ENCODE measurements at regions not wholly inside any gene's neighbourhood (a gene's known extent, or its start where the extent isn't known, plus 50 kb on each side); places are given as distances from the start of the nearest gene placed in this dataset.

DNA sequence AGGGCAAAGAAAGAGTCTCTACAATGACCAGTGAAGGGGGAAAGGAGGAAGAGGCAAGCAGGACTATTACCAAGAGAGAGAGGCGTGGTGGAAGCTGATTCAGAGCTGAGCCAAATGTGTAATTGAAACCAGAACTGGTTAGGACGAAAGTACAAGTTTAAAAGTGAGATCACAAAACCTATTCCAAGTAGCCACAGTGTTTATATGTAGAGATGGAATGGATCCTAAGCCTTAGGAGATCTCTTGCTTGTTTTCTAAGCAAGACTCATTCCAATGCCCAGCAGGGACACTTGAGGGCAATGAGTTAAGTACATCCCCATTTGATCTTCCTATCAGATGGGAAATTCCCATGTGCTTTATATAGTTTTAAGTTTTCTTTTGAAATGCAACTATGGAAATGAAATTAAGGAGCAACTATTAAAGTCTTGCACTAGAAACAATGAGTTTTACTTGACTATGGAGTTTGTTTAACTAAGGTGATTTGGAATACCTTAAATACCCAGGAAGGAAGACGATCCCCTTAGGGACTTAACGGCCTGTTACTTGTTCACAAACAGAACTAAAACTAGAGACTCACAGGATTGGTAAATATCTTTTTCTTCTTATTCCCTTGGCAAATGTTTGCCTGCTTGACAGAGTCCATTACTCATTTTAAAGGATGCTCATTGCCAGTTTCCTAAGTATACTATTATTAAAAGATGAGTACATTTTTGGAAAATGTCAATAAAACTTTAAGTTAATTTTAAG lies 51.1 kb upstream of the SNX2 start:
- TF ChIP-seq, protein P1, sequence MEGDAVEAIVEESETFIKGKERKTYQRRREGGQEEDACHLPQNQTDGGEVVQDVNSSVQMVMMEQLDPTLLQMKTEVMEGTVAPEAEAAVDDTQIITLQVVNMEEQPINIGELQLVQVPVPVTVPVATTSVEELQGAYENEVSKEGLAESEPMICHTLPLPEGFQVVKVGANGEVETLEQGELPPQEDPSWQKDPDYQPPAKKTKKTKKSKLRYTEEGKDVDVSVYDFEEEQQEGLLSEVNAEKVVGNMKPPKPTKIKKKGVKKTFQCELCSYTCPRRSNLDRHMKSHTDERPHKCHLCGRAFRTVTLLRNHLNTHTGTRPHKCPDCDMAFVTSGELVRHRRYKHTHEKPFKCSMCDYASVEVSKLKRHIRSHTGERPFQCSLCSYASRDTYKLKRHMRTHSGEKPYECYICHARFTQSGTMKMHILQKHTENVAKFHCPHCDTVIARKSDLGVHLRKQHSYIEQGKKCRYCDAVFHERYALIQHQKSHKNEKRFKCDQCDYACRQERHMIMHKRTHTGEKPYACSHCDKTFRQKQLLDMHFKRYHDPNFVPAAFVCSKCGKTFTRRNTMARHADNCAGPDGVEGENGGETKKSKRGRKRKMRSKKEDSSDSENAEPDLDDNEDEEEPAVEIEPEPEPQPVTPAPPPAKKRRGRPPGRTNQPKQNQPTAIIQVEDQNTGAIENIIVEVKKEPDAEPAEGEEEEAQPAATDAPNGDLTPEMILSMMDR (IDR thresholded peaks at IDR 0.05; ENCODE audit: low read depth, low read length) = no peak
- TF ChIP-seq POLR2A (IDR thresholded peaks at IDR 0.05; ENCODE audit: extremely low read depth, insufficient read length) = no peak
- TF ChIP-seq, protein P2, sequence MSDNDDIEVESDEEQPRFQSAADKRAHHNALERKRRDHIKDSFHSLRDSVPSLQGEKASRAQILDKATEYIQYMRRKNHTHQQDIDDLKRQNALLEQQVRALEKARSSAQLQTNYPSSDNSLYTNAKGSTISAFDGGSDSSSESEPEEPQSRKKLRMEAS (IDR thresholded peaks at IDR 0.05; ENCODE audit: low read depth, low read length) = no peak
- TF ChIP-seq MYC (IDR thresholded peaks at IDR 0.05; ENCODE audit: low read depth, low read length) = no peak
